H1 (cell line): ENCODE measurements at regions not wholly inside any gene's neighbourhood (a gene's known extent, or its start where the extent isn't known, plus 50 kb on each side); places are given as distances from the start of the nearest gene placed in this dataset.
"Not testable (repeated sequence)": the region's sequence is repeated elsewhere in the genome, so short reads cannot be mapped to it uniquely, and the experiment has no call there.

Experiments used
- CTCF ChIA-PET: fragments of 300-600 bp; sonication (Branson Sonifier 250); formaldehyde crosslinking; loops from one replicate; lab custom pipeline; 2021; ENCODE audit not compliant: partially characterized antibody; lab: Charles Lee
- POLR2A ChIA-PET: fragments of 300-600 bp; sonication (Branson Sonifier 250); formaldehyde crosslinking; loops from one replicate; lab custom pipeline; 2021; ENCODE audit warnings: inconsistent platforms; ENCODE audit not compliant: partially characterized antibody; lab: Charles Lee
- DNase-seq, 2 experiments: peaks; one replicate each; pipeline versions ENCODE4 v3.0.0 to v3.0.0-alpha.2; 2010 to 2022; ENCODE audit warnings: low spot score in 2 of 2, low read depth in 1 of 2, mixed read lengths in 1 of 2
- FAIRE-seq: peaks from 2 replicates; lab custom pipeline; 2011; peaks lifted over from hg19 to GRCh38; lab: Jason Lieb, UNC
- H2AFZ ChIP-seq: 2 replicates; pipeline ENCODE4 v1.8.1; 2012; ENCODE audit warnings: low read length, inconsistent platforms
- H2AK5ac ChIP-seq: 2 replicates; pipeline ENCODE4 v1.6.1; 2013; ENCODE audit warnings: low read depth, low read length
- H2BK120ac ChIP-seq: replicated peaks from 2 replicates; pipeline ENCODE3; 2013; ENCODE audit warnings: low read depth, low read length, inconsistent platforms
- H2BK12ac ChIP-seq: 2 replicates; pipeline ENCODE4 v1.6.1; 2013; ENCODE audit warnings: low read depth, low read length
- H2BK15ac ChIP-seq: 2 replicates; pipeline ENCODE4 v1.6.1; 2013; ENCODE audit warnings: low read length
- H2BK20ac ChIP-seq: 2 replicates; pipeline ENCODE4 v1.6.1; 2013; ENCODE audit warnings: low read length
- H2BK5ac ChIP-seq: 2 replicates; pipeline ENCODE4 v1.6.1; 2013; ENCODE audit warnings: low read depth, low read length
- H3K14ac ChIP-seq: 2 replicates; pipeline ENCODE4 v1.6.1; 2013; ENCODE audit warnings: inconsistent platforms; ENCODE audit not compliant: insufficient read length
- H3K18ac ChIP-seq: 2 replicates; pipeline ENCODE4 v1.6.1; 2013; ENCODE audit warnings: low read length; ENCODE audit errors: extremely low read depth
- H3K23ac ChIP-seq: 2 replicates; pipeline ENCODE4 v1.6.1; 2013; ENCODE audit warnings: inconsistent platforms; ENCODE audit not compliant: insufficient read length
- H3K23me2 ChIP-seq: 2 replicates; pipeline ENCODE4 v1.6.1; 2013; ENCODE audit warnings: low read depth, low read length
- H3K27ac ChIP-seq: 2 replicates; pipeline ENCODE4 v1.6.1; 2011; ENCODE audit warnings: low read depth, low read length, inconsistent platforms
- H3K27me3 ChIP-seq, 4 experiments: replicated peaks in 1 of 4; 1 replicate in 1 of 4; 2 replicates in 3 of 4; pipeline versions ENCODE4 v1.6.1 to v1.8.1; 2011 to 2013; ENCODE audit warnings: low read length in 3 of 4, mild to moderate bottlenecking in 3 of 4, inconsistent platforms in 2 of 4, mixed read lengths in 2 of 4, moderate library complexity in 1 of 4; ENCODE audit not compliant: control insufficient read depth in 3 of 4, insufficient read depth in 3 of 4; ENCODE audit errors: extremely low read depth in 1 of 4
- H3K36me3 ChIP-seq, 4 experiments: 2 replicates each; pipeline versions ENCODE4 v1.6.1 to v1.8.1; 2011 to 2013; ENCODE audit warnings: mild to moderate bottlenecking in 4 of 4, low read length in 3 of 4, moderate library complexity in 2 of 4, control low read depth in 1 of 4, inconsistent platforms in 1 of 4; ENCODE audit not compliant: insufficient read depth in 4 of 4, control insufficient read depth in 2 of 4
- H3K4ac ChIP-seq: replicated peaks from 2 replicates; pipeline ENCODE3; 2013; ENCODE audit warnings: low read length, low read depth, mixed read lengths, inconsistent platforms; ENCODE audit not compliant: insufficient read length
- H3K4me1 ChIP-seq, 4 experiments: replicated peaks in 1 of 4; 1 replicate in 1 of 4; 2 replicates in 3 of 4; pipeline versions ENCODE4 v1.6.1 to v1.8.1; 2011 to 2013; ENCODE audit warnings: low read length in 3 of 4, inconsistent platforms in 2 of 4, mixed read lengths in 1 of 4; ENCODE audit not compliant: insufficient read depth in 4 of 4, control insufficient read depth in 3 of 4
- H3K4me2 ChIP-seq, 2 experiments: 2 replicates each; pipeline versions ENCODE4 v1.6.1 to v1.8.1; 2011 to 2013; ENCODE audit warnings: low read depth in 2 of 2, low read length in 2 of 2, control low read depth in 1 of 2, inconsistent platforms in 1 of 2, mild to moderate bottlenecking in 1 of 2; ENCODE audit not compliant: insufficient read depth in 1 of 2
- H3K4me3 ChIP-seq, 4 experiments: fragments of 200-600, 300-600 bp in 1 of 4; sonication (generic), shearing (Covaris generic), sonication (Bioruptor Twin) in 1 of 4; 2 replicates each; pipeline versions ENCODE4 v1.5.1 to v1.8.1; 2011 to 2016; ENCODE audit warnings: low read length in 4 of 4, low read depth in 3 of 4, control low read depth in 2 of 4, inconsistent platforms in 2 of 4, mild to moderate bottlenecking in 2 of 4, mixed read lengths in 1 of 4, moderate library complexity in 1 of 4; ENCODE audit not compliant: insufficient read depth in 2 of 4; ENCODE audit errors: extremely low read depth in 1 of 4
- H3K56ac ChIP-seq: replicated peaks from 2 replicates; pipeline ENCODE3; 2013; ENCODE audit warnings: low read depth, mild to moderate bottlenecking, mixed read lengths, low read length, inconsistent platforms; ENCODE audit not compliant: insufficient read length
- H3K79me1 ChIP-seq: 2 replicates; pipeline ENCODE4 v1.6.1; 2013; ENCODE audit warnings: low read depth, low read length, control low read depth
- H3K79me2 ChIP-seq, 2 experiments: 2 replicates each; pipeline versions ENCODE4 v1.6.1 to v1.8.1; 2012 to 2013; ENCODE audit warnings: low read length in 2 of 2, mild to moderate bottlenecking in 2 of 2, inconsistent platforms in 1 of 2; ENCODE audit not compliant: insufficient read depth in 2 of 2, control insufficient read depth in 1 of 2
- H3K9ac ChIP-seq, 4 experiments: replicated peaks in 1 of 4; 1 replicate in 1 of 4; 2 replicates in 3 of 4; pipeline versions ENCODE4 v1.6.1 to v1.8.1; 2011 to 2013; ENCODE audit warnings: low read depth in 3 of 4, low read length in 3 of 4, control low read depth in 2 of 4, mild to moderate bottlenecking in 2 of 4, moderate library complexity in 2 of 4, inconsistent platforms in 1 of 4; ENCODE audit errors: extremely low read depth in 1 of 4
- H3K9me3 ChIP-seq, 2 experiments: 2 replicates each; pipeline versions ENCODE4 v1.6.1 to v1.8.1; 2012 to 2013; ENCODE audit warnings: mild to moderate bottlenecking in 2 of 2, moderate library complexity in 2 of 2, control low read depth in 1 of 2, inconsistent platforms in 1 of 2, low read depth in 1 of 2, low read length in 1 of 2, mixed read lengths in 1 of 2; ENCODE audit not compliant: insufficient read depth in 2 of 2
- H4K20me1 ChIP-seq, 2 experiments: replicated peaks in 1 of 2; 2 replicates each; pipeline versions ENCODE3 to v1.8.1; 2011 to 2013; ENCODE audit warnings: inconsistent platforms in 2 of 2, low read length in 2 of 2, mild to moderate bottlenecking in 1 of 2; ENCODE audit not compliant: insufficient read depth in 2 of 2, control insufficient read depth in 1 of 2
- H4K5ac ChIP-seq: 2 replicates; pipeline ENCODE4 v1.6.1; 2013; ENCODE audit warnings: low read length, low read depth, mixed read lengths, inconsistent platforms; ENCODE audit not compliant: insufficient read length
- H4K8ac ChIP-seq: 2 replicates; pipeline ENCODE4 v1.8.0; 2013; ENCODE audit warnings: mild to moderate bottlenecking, moderate library complexity, low read length, inconsistent platforms; ENCODE audit not compliant: insufficient read depth; ENCODE audit errors: extremely low read depth
- H4K91ac ChIP-seq: replicated peaks from 2 replicates; pipeline ENCODE3; 2013; ENCODE audit warnings: low read length, mixed read lengths, inconsistent platforms; ENCODE audit not compliant: insufficient read length
- WGBS, 2 experiments: shearing (Covaris generic) in 1 of 2; methylation state at CpG; one replicate each; pipeline versions ENCODE4 v1.1.6 to v1.1.7; 2013 to 2015; ENCODE audit warnings: low lambda C conversion rate in 2 of 2, mixed read lengths in 2 of 2, inconsistent platforms in 1 of 2, low coverage in 1 of 2, missing lambda C conversion rate in 1 of 2; ENCODE audit not compliant: insufficient replicate concordance in 2 of 2, insufficient coverage in 1 of 2, insufficient read length in 1 of 2; ENCODE audit errors: extremely low coverage in 1 of 2, missing lambda C conversion rate in 1 of 2; 5-methylcytosine and 5-hydroxymethylcytosine counted together

DNA sequence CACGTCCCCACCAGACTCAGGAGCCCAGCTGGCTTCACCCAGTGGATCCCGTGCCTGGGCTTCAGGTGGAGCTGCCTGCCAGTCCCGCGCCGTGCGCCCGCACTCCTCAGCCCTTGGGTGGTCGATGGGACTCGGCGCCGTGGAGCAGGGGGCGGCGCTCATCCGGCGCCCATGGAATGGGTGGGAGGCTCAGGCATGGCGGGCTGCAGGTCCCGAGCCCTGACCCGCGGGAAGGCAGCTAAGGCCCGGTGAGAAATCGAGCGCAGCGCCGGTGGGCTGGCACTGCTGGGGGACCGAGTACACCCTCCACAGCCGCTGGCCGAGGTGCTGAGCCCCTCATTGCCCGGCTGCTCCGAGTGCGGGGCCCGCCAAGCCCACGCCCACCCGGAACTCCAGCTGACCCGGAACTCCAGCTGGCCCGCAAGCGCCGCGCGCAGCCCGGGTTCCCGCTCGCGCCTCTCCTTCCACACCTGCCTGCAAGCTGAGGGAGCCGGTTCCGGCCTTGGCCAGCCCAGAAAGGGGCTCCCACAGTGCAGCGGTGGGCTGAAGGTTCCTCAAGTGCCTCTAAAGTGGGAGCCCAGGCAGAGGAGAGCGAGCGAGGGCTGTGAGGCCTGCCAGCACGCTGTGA is 1184.6 kb downstream of the PLA2G4A start:
- H3K4me3 ChIP-seq, H3K9me3 ChIP-seq, H3K79me2 ChIP-seq, H3K23ac ChIP-seq, H2BK15ac ChIP-seq, FAIRE-seq, H3K27me3 ChIP-seq, H3K4me2 ChIP-seq, H2BK20ac ChIP-seq, H3K23me2 ChIP-seq, H4K5ac ChIP-seq, H3K9ac ChIP-seq, H2AFZ ChIP-seq, CTCF ChIA-PET, H3K56ac ChIP-seq, DNase-seq, H3K4ac ChIP-seq, H2AK5ac ChIP-seq, H4K91ac ChIP-seq, H3K18ac ChIP-seq, H4K8ac ChIP-seq, H3K79me1 ChIP-seq, H2BK12ac ChIP-seq, H3K36me3 ChIP-seq, H4K20me1 ChIP-seq, H2BK5ac ChIP-seq, H2BK120ac ChIP-seq, H3K4me1 ChIP-seq, POLR2A ChIA-PET, H3K14ac ChIP-seq, H3K27ac ChIP-seq: not testable (repeated sequence)
- WGBS, 2 experiments: 95% methylated on average over 19 of the region's 49 CpGs; no CpG with 5 or more reads in 1 of the 2 experiments
